ENCODE measurements at regions not wholly inside any gene's neighbourhood (a gene's known extent, or its start where the extent isn't known, plus 50 kb on each side); places are given as distances from the start of the nearest gene placed in this dataset.

DNA sequence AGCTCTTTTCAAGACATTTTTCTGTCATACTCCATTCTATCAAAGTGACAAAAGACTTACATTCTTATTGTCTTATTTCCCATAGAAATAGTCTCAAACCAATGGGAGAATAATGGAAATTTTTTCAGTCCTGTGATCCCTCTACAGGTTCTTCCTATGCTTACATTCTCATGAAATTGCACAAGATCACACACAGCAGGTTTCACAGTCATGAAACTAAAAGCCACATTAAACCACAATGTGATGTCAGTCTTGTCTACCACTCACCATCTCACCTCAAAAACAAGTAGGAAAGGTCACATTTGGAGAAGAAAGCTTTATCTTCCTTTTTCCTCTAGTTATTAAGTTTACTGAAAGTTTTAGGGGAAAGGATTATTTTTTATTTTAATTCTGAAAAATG, 161.0 kb upstream of the RORA start:
- ATAC-seq (ENCODE audit: insufficient read depth, low read depth), result no peak
- H3K79me2 ChIP-seq (ENCODE audit: insufficient read depth, low read length), result no peaks in the 10 kb centered on the region

DNA sequence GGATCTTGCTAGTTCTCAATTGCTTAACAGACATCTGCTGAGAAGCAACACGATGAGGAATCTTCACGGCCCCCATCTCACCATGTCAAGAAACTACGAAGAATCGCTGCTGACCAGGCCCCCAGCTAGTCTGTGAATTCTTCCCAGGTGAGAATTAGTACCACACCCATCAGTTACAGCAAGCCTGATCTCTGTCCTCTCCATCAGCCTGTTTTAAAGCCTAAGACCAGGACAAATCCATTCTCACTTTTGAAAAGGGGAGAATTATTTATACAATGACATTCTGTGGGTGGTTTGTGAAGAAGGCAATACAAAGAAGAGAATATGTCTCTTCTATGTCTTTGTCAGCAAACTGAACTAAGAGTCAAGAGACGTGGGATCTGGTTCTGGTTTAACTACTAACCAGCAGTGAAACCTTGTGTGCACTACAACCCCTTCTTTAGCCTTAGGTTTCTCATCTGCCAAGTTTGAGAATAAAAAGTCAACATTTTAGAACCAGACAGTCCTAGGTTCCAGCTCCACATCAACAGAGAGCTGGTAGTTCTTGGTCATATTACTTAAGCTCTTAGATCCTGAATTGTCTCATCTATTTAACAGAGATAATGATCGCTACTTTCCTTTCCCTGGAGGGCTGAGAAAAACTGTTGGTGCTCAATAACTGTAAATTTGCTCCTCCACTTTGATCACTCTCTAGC, 160.4 kb upstream of the RORA start:
- Histone ChIP-seq H3K4me3 (ENCODE audit: low read depth in 1 of 2, low read length in 2 of 2) (no peak overlapping the region), H3K9ac (ENCODE audit: low read depth, low read length) (no peak overlapping the region), H3K27me3 (ENCODE audit: insufficient read depth, low read length, poor library complexity) (no peaks in the 10 kb centered on the region), H3K36me3 (ENCODE audit: insufficient read depth, low read length) (no peaks in the 10 kb centered on the region), H3K79me2 (ENCODE audit: insufficient read depth, low read length) (no peaks in the 10 kb centered on the region), H3K27ac (ENCODE audit: low read length) (no peak overlapping the region), H3K4me2 (ENCODE audit: insufficient read depth, low read length) (no peak overlapping the region), H3K4me1 (ENCODE audit: insufficient read depth, low read length) (no peaks in the 10 kb centered on the region), H3K9me3 (ENCODE audit: insufficient read depth, low read length, severe bottlenecking) (no peaks in the 10 kb centered on the region), H4K20me1 (ENCODE audit: insufficient read depth, low read length) (no peaks in the 10 kb centered on the region), H2AFZ (ENCODE audit: low read depth, low read length) (no peak overlapping the region)
- DNase-seq (no peak), ATAC-seq (ENCODE audit: insufficient read depth, low read depth) (no peak)
- TF ChIP-seq, protein P1, sequence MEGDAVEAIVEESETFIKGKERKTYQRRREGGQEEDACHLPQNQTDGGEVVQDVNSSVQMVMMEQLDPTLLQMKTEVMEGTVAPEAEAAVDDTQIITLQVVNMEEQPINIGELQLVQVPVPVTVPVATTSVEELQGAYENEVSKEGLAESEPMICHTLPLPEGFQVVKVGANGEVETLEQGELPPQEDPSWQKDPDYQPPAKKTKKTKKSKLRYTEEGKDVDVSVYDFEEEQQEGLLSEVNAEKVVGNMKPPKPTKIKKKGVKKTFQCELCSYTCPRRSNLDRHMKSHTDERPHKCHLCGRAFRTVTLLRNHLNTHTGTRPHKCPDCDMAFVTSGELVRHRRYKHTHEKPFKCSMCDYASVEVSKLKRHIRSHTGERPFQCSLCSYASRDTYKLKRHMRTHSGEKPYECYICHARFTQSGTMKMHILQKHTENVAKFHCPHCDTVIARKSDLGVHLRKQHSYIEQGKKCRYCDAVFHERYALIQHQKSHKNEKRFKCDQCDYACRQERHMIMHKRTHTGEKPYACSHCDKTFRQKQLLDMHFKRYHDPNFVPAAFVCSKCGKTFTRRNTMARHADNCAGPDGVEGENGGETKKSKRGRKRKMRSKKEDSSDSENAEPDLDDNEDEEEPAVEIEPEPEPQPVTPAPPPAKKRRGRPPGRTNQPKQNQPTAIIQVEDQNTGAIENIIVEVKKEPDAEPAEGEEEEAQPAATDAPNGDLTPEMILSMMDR (IDR thresholded peaks at IDR 0.05; ENCODE audit: borderline replicate concordance, extremely low read depth, low read length, poor library complexity, severe bottlenecking), result no peak
- TF ChIP-seq EZH2 (IDR thresholded peaks at IDR 0.05; ENCODE audit: borderline replicate concordance, low read depth, low read length, severe bottlenecking), result no peak

More for the DNA sequence above, 161.0 kb upstream of the RORA start:
- Histone ChIP-seq H3K4me2 (ENCODE audit: insufficient read depth, low read length) (no peak overlapping the region), H3K9me3 (ENCODE audit: insufficient read depth, low read length, severe bottlenecking) (no peaks in the 10 kb centered on the region), H3K4me3 (ENCODE audit: low read depth in 1 of 2, low read length in 2 of 2) (no peak overlapping the region), H3K27ac (ENCODE audit: low read length) (no peak overlapping the region), H3K36me3 (ENCODE audit: insufficient read depth, low read length) (no peaks in the 10 kb centered on the region), H3K4me1 (ENCODE audit: insufficient read depth, low read length) (no peaks in the 10 kb centered on the region), H3K27me3 (ENCODE audit: insufficient read depth, low read length, poor library complexity) (no peaks in the 10 kb centered on the region), H2AFZ (ENCODE audit: low read depth, low read length) (no peak overlapping the region), H4K20me1 (ENCODE audit: insufficient read depth, low read length) (no peaks in the 10 kb centered on the region), H3K9ac (ENCODE audit: low read depth, low read length) (no peak overlapping the region)
- DNase-seq, result no peak
- TF ChIP-seq, protein P1 (IDR thresholded peaks at IDR 0.05; ENCODE audit: borderline replicate concordance, extremely low read depth, low read length, poor library complexity, severe bottlenecking), result no peak
- no peak for TF ChIP-seq EZH2 (IDR thresholded peaks at IDR 0.05; ENCODE audit: borderline replicate concordance, low read depth, low read length, severe bottlenecking)

DNA sequence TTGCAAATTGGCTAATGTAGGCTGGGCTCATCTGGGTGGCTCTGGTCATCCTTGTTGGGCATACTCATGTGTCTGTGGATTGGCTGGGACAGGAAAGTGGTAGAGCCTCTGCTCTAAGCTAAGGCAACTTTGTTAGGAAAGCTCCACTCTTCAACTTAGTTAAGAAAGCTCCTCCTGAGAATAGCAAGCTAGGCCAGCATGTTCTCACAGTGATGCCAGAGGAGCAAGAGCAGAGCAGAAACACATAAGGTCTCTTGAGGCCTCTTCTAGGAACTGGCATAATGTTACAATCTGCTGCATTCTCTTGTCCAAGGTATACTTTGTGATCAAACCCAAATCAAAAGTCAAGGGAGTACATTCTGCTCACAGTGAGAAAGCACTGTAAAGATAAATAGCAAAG, 158.6 kb upstream of the RORA start:
- no peaks in the 10 kb centered on the region for H3K27me3 ChIP-seq (ENCODE audit: insufficient read depth, low read length, poor library complexity)
- H2AFZ ChIP-seq (ENCODE audit: low read depth, low read length), result no peak overlapping the region
- TF ChIP-seq, protein P1 (IDR thresholded peaks at IDR 0.05; ENCODE audit: borderline replicate concordance, extremely low read depth, low read length, poor library complexity, severe bottlenecking), result no peak
- TF ChIP-seq EZH2 (IDR thresholded peaks at IDR 0.05; ENCODE audit: borderline replicate concordance, low read depth, low read length, severe bottlenecking), result no peak
- H3K27ac ChIP-seq (ENCODE audit: low read length), result no peak overlapping the region
- no peak overlapping the region for H3K9ac ChIP-seq (ENCODE audit: low read depth, low read length)
- H3K9me3 ChIP-seq (ENCODE audit: insufficient read depth, low read length, severe bottlenecking), result no peaks in the 10 kb centered on the region
- DNase-seq, result no peak
- H3K4me1 ChIP-seq (ENCODE audit: insufficient read depth, low read length), result no peaks in the 10 kb centered on the region
- H3K4me2 ChIP-seq (ENCODE audit: insufficient read depth, low read length), result no peak overlapping the region
- no peak for ATAC-seq (ENCODE audit: insufficient read depth, low read depth)
- no peak overlapping the region for H3K4me3 ChIP-seq (ENCODE audit: low read depth in 1 of 2, low read length in 2 of 2)
- H3K79me2 ChIP-seq (ENCODE audit: insufficient read depth, low read length), result no peaks in the 10 kb centered on the region
- H3K36me3 ChIP-seq (ENCODE audit: insufficient read depth, low read length), result no peaks in the 10 kb centered on the region
- H4K20me1 ChIP-seq (ENCODE audit: insufficient read depth, low read length), result no peaks in the 10 kb centered on the region
